OCI-LY3 (cell line): ENCODE measurements at regions not wholly inside any gene's neighbourhood (a gene's known extent, or its start where the extent isn't known, plus 50 kb on each side); places are given as distances from the start of the nearest gene placed in this dataset.

Source experiments
- H2AFZ ChIP-seq: fragments of 200-600, 300-600 bp; shearing (Covaris generic); 2 replicates; pipeline ENCODE4 v1.6.0; 2014; ENCODE audit warnings: antibody characterized with exemption, low read depth, low read length
- H3K27ac ChIP-seq: fragments of 200-600, 300-600 bp; sonication (generic); 2 replicates; pipeline ENCODE4 v1.5.1; 2014; ENCODE audit warnings: mild to moderate bottlenecking, low read length, moderate library complexity, mixed read lengths
- H3K27me3 ChIP-seq: fragments of 200-600, 300-600 bp; sonication (generic); 2 replicates; pipeline ENCODE4 v1.6.1; 2014; ENCODE audit warnings: low read depth, low read length, mixed read lengths
- H3K36me3 ChIP-seq: fragments of 200-600, 300-600 bp; sonication (generic); replicated peaks from 2 replicates; pipeline ENCODE3; 2014; ENCODE audit warnings: low read depth, low read length, mixed read lengths
- H3K4me1 ChIP-seq: fragments of 300-600, 200-600 bp; sonication (generic); 2 replicates; pipeline ENCODE4 v1.6.1; 2014; ENCODE audit warnings: low read length, mixed read lengths
- H3K4me2 ChIP-seq: fragments of 200-600, 300-600 bp; sonication (generic); 2 replicates; pipeline ENCODE4 v1.6.1; 2014; ENCODE audit warnings: low read length, mixed read lengths
- H3K4me3 ChIP-seq: fragments of 300-600, 200-600 bp; sonication (generic); 2 replicates; pipeline ENCODE4 v1.5.1; 2014; ENCODE audit warnings: antibody characterized with exemption, mild to moderate bottlenecking, low read length, moderate library complexity
- H3K79me2 ChIP-seq: fragments of 300-600, 200-600 bp; shearing (Covaris generic); 2 replicates; pipeline ENCODE4 v1.6.1; 2014; ENCODE audit warnings: mild to moderate bottlenecking, low read length, mixed read lengths
- H3K9ac ChIP-seq: fragments of 300-600, 200-600 bp; shearing (Covaris generic); 2 replicates; pipeline ENCODE4 v1.6.0; 2014; ENCODE audit warnings: mild to moderate bottlenecking, low read length, moderate library complexity
- H3K9me3 ChIP-seq: fragments of 200-600, 300-600 bp; shearing (Covaris generic); 2 replicates; pipeline ENCODE4 v1.6.1; 2014; ENCODE audit warnings: low read length, mixed read lengths; ENCODE audit not compliant: insufficient read depth
- H4K20me1 ChIP-seq: fragments of 200-600, 300-600 bp; sonication (generic); 2 replicates; pipeline ENCODE4 v1.6.1; 2016; ENCODE audit warnings: low read length, mixed read lengths; ENCODE audit not compliant: insufficient read depth
- CTCF ChIP-seq: fragments of 200-600, 300-600 bp; sonication (generic); IDR thresholded peaks from 2 replicates; pipeline ENCODE4 v1.5.1; 2014; ENCODE audit warnings: antibody characterized with exemption, low read length, low read depth
- EZH2phosphoT487 ChIP-seq: fragments of 200-600 bp; shearing (Covaris generic); IDR thresholded peaks from 2 replicates; pipeline ENCODE4 v1.6.1; 2018; ENCODE audit warnings: antibody characterized with exemption, mixed run types, low read depth

GRCh38 chrY:21138056-21138758 is 372.9 kb upstream of the RBMY1B start:
- Histone ChIP-seq H3K4me3 (no peak overlapping the region), H3K4me1 (peaks cover 30% of the 10 kb centered on the region), H3K9ac (no peak overlapping the region), H3K27ac (0 out of 2 replicates have a peak overlapping the region, but pooled peaks have one; percentile 14), H3K36me3 (no peaks in the 10 kb centered on the region), H3K79me2 (no peaks in the 10 kb centered on the region), H4K20me1 (no peaks in the 10 kb centered on the region), H2AFZ (peak overlapping the region; percentile 27; the same call in 1 of the 2 replicates), H3K9me3 (no peaks in the 10 kb centered on the region), H3K4me2 (peak overlapping the region; percentile 70; the same call in 1 of the 2 replicates), H3K27me3 (no peaks in the 10 kb centered on the region)
- TF ChIP-seq EZH2phosphoT487 (no peak), CTCF (no peak)

- H3K27me3 ChIP-seq = no peaks in the 10 kb centered on the region
- H3K4me3 ChIP-seq = no peak overlapping the region
- no peaks in the 10 kb centered on the region for H4K20me1 ChIP-seq
- no peak overlapping the region for H3K27ac ChIP-seq
- H2AFZ ChIP-seq = no peak overlapping the region
- H3K79me2 ChIP-seq = no peaks in the 10 kb centered on the region
- peaks cover under 1% of the 10 kb centered on the region; the same call in 1 of the 2 replicates for H3K9me3 ChIP-seq
- H3K4me2 ChIP-seq = no peak overlapping the region
- TF ChIP-seq EZH2phosphoT487 = no peak
- no peak for TF ChIP-seq CTCF
- no peaks in the 10 kb centered on the region for H3K36me3 ChIP-seq
- no peaks in the 10 kb centered on the region for H3K4me1 ChIP-seq
- H3K9ac ChIP-seq = no peak overlapping the region
Observed at GRCh38 chrY:21146331-21146730, 364.8 kb upstream of the RBMY1B start.

- Histone ChIP-seq H3K4me2 (no peak overlapping the region), H3K27ac (no peak overlapping the region), H3K4me1 (no peaks in the 10 kb centered on the region), H3K9ac (no peak overlapping the region), H3K9me3 (peaks cover 7% of the 10 kb centered on the region; the same call in 1 of the 2 replicates), H3K4me3 (no peak overlapping the region), H3K79me2 (no peaks in the 10 kb centered on the region), H2AFZ (no peak overlapping the region), H4K20me1 (no peaks in the 10 kb centered on the region), H3K36me3 (no peaks in the 10 kb centered on the region), H3K27me3 (no peaks in the 10 kb centered on the region)
- no peak for TF ChIP-seq CTCF
Observed at GRCh38 chrY:21149971-21150370, 361.2 kb upstream of the RBMY1B start.

GRCh38 chrY:21169821-21170220 is 341.3 kb upstream of the RBMY1B start:
- no peak overlapping the region for H3K4me2 ChIP-seq
- H3K4me1 ChIP-seq = peaks cover 4% of the 10 kb centered on the region
- H3K4me3 ChIP-seq = no peak overlapping the region
- H2AFZ ChIP-seq = no peak overlapping the region
- no peaks in the 10 kb centered on the region; the same call in 1 of the 2 replicates for H3K9me3 ChIP-seq
- H3K27ac ChIP-seq = no peak overlapping the region
- no peaks in the 10 kb centered on the region for H3K27me3 ChIP-seq
- H3K9ac ChIP-seq = no peak overlapping the region
- no peaks in the 10 kb centered on the region for H3K36me3 ChIP-seq
- no peaks in the 10 kb centered on the region for H3K79me2 ChIP-seq
- H4K20me1 ChIP-seq = no peaks in the 10 kb centered on the region
- TF ChIP-seq EZH2phosphoT487 (no peak), CTCF (no peak)
